NCI-H446 treated with DMSO at 0.1 percent for 48 hours (cell line): ENCODE measurements at regions not wholly inside any gene's neighbourhood (a gene's known extent, or its start where the extent isn't known, plus 50 kb on each side); places are given as distances from the start of the nearest gene placed in this dataset.

Experiments
- DNase-seq: peaks from one replicate; lab custom pipeline; 2025; lab: John Stamatoyannopoulos, UW

GRCh38 chr6:2502998-2503674, 247.6 kb downstream of the MYLK4 start:
- no peak for DNase-seq

GRCh38 chr6:2502096-2502997, 248.4 kb downstream of the MYLK4 start:
- DNase-seq = no peak

- DNase-seq = peak; percentile 66
Measured at GRCh38 chr6:2497922-2498623, 252.6 kb downstream of the MYLK4 start.

GRCh38 chr6:2496291-2496690, 250.9 kb upstream of the GMDS start:
- DNase-seq = no peak

GRCh38 chr6:2492686-2493523, 247.5 kb upstream of the GMDS start:
- DNase-seq = peak; percentile 58

- DNase-seq = no peak
Measured at GRCh38 chr6:2491137-2491536, 245.7 kb upstream of the GMDS start.

- DNase-seq = no peak
Measured at GRCh38 chr6:2488578-2488977, 243.2 kb upstream of the GMDS start.

- DNase-seq = peak; percentile 38
Measured at GRCh38 chr6:2485116-2485515, 239.7 kb upstream of the GMDS start.

GRCh38 chr6:2482773-2483172, 237.4 kb upstream of the GMDS start:
- DNase-seq = no peak

GRCh38 chr6:2481307-2481706, 235.9 kb upstream of the GMDS start:
- DNase-seq = no peak

- no peak for DNase-seq
Measured at GRCh38 chr6:2480267-2480966, 235.0 kb upstream of the GMDS start.

GRCh38 chr6:2478200-2478599, 232.8 kb upstream of the GMDS start:
- DNase-seq = peak; percentile 13

- DNase-seq = no peak
Measured at GRCh38 chr6:2477666-2478065, 232.3 kb upstream of the GMDS start.

GRCh38 chr6:2477250-2477649, 231.8 kb upstream of the GMDS start:
- no peak for DNase-seq

- DNase-seq = no peak
Measured at GRCh38 chr6:2476376-2476775, 231.0 kb upstream of the GMDS start.

GRCh38 chr6:2471472-2471871, 226.1 kb upstream of the GMDS start:
- no peak for DNase-seq

GRCh38 chr6:2469428-2469827, 224.0 kb upstream of the GMDS start:
- no peak for DNase-seq

- no peak for DNase-seq
Measured at GRCh38 chr6:2468601-2468955, 223.2 kb upstream of the GMDS start.

GRCh38 chr6:2467929-2468600, 222.7 kb upstream of the GMDS start:
- DNase-seq = no peak

- DNase-seq = no peak
Measured at GRCh38 chr6:2465336-2465735, 219.9 kb upstream of the GMDS start.

GRCh38 chr6:2464641-2465040, 219.2 kb upstream of the GMDS start:
- no peak for DNase-seq
